Thyroid gland (tissue), 4 donors: ENCODE measurements at regions not wholly inside any gene's neighbourhood (a gene's known extent, or its start where the extent isn't known, plus 50 kb on each side); places are given as distances from the start of the nearest gene placed in this dataset.

ENCODE experiments used
- DNase-seq, 2 donors: peaks; one replicate each; pipeline ENCODE4 v3.0.0-alpha.2; 2019
- H3K27ac ChIP-seq, 3 donors: fragments of 200-600 bp; sonication (generic); 1 replicate in 2 of 3; 2 replicates in 1 of 3; pipeline ENCODE4 v1.5.1; 2016 to 2019; ENCODE audit warnings: mild to moderate bottlenecking in 1 of 3, moderate library complexity in 1 of 3
- H3K27me3 ChIP-seq: fragments of 200-600 bp; sonication (generic); one replicate; pipeline ENCODE4 v1.5.1; 2019
- H3K36me3 ChIP-seq, 2 donors: fragments of 200-600 bp; sonication (generic); one replicate each; pipeline ENCODE4 v1.5.1; 2016 to 2019
- H3K4me1 ChIP-seq, 2 donors: fragments of 200-600 bp; sonication (generic); one replicate each; pipeline ENCODE4 v1.5.1; 2017 to 2019
- H3K4me3 ChIP-seq, 3 donors: fragments of 200-600 bp; sonication (generic); replicated peaks in 1 of 3; 1 replicate in 2 of 3; 2 replicates in 1 of 3; pipeline ENCODE4 v1.5.1; 2016; ENCODE audit warnings: mild to moderate bottlenecking in 1 of 3
- H3K9me3 ChIP-seq: fragments of 200-600 bp; sonication (generic); one replicate; pipeline ENCODE4 v1.5.1; 2017
- CTCF ChIP-seq, 6 experiments: fragments of 200-600 bp in 3 of 6; fragments of 450-650 bp in 3 of 6; sonication (generic) in 3 of 6; IDR thresholded peaks; one replicate each; pipeline ENCODE4 v1.5.1; 2016 to 2019; ENCODE audit warnings: antibody characterized with exemption in 6 of 6, mild to moderate bottlenecking in 2 of 6, inconsistent platforms in 1 of 6, moderate library complexity in 1 of 6
- POLR2A ChIP-seq, 2 donors: fragments of 450-650 bp; IDR thresholded peaks; one replicate each; pipeline ENCODE4 v1.6.1; 2017; ENCODE audit warnings: antibody characterized with exemption in 2 of 2, mild to moderate bottlenecking in 2 of 2, moderate library complexity in 1 of 2
- WGBS, 2 donors: methylation state at CpG; one replicate each; pipeline ENCODE4 v1.1.5; 2017; 5-methylcytosine and 5-hydroxymethylcytosine counted together
- intact Hi-C: fragments of 100-400 bp; cut with DNase I; formaldehyde crosslinking; loops from one replicate; pipeline ENCODE4 v1.15.1; 2023

GRCh38 chr2:204494681-204495080, 50.6 kb upstream of the PARD3B start:
- no peak for TF ChIP-seq POLR2A (IDR thresholded peaks at IDR 0.05)
- no peak for TF ChIP-seq CTCF (IDR thresholded peaks at IDR 0.05)
- intact Hi-C loops = no loop called here
- no peaks in the 10 kb centered on the region for H3K36me3 ChIP-seq
- H3K27ac ChIP-seq = no peak overlapping the region
- no peaks in the 10 kb centered on the region for H3K9me3 ChIP-seq
- H3K4me3 ChIP-seq = no peak overlapping the region
- no peaks in the 10 kb centered on the region for H3K4me1 ChIP-seq
- DNase-seq = no peak
- H3K27me3 ChIP-seq = no peaks in the 10 kb centered on the region
- WGBS, 2 donors = 78 to 83% methylated on average over 3 of the region's 3 CpGs

- no peaks in the 10 kb centered on the region for H3K27me3 ChIP-seq
- H3K27ac ChIP-seq = no peak overlapping the region
- no peak for DNase-seq
- H3K36me3 ChIP-seq = no peaks in the 10 kb centered on the region
- no peak overlapping the region for H3K4me3 ChIP-seq
- intact Hi-C loops = no loop called here
- H3K9me3 ChIP-seq = no peaks in the 10 kb centered on the region
- no peak for TF ChIP-seq POLR2A (IDR thresholded peaks at IDR 0.05)
- TF ChIP-seq CTCF (IDR thresholded peaks at IDR 0.05) = no peak
- H3K4me1 ChIP-seq = no peaks in the 10 kb centered on the region
These were observed 49.9 kb upstream of the PARD3B start for GRCh38 chr2:204495381-204495780.
